ENCODE measurements at regions not wholly inside any gene's neighbourhood (a gene's known extent, or its start where the extent isn't known, plus 50 kb on each side); places are given as distances from the start of the nearest gene placed in this dataset.

DNA sequence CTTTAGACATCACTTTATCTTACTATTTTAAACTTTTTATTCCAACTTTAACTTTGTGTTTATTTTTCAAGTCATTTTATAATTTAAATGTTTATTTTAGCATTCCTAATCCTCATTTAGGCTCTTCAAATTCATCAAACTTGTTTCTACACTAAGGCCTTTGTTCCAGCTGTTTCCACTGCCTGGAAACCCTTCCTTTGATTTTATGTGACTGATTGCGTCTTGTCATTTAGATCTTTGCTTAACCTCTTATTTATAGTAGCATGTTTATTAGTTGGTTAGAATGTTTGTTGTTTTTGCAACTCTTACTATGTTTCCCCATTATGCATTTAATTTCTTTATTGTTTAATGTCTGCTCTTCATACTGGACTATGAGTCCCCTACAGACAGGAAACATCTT is 132.0 kb downstream of the FAM181B start:
- TF ChIP-seq TAF1 (conservative IDR thresholded peaks at IDR 0.05), result no peak
- TF ChIP-seq, protein P1, sequence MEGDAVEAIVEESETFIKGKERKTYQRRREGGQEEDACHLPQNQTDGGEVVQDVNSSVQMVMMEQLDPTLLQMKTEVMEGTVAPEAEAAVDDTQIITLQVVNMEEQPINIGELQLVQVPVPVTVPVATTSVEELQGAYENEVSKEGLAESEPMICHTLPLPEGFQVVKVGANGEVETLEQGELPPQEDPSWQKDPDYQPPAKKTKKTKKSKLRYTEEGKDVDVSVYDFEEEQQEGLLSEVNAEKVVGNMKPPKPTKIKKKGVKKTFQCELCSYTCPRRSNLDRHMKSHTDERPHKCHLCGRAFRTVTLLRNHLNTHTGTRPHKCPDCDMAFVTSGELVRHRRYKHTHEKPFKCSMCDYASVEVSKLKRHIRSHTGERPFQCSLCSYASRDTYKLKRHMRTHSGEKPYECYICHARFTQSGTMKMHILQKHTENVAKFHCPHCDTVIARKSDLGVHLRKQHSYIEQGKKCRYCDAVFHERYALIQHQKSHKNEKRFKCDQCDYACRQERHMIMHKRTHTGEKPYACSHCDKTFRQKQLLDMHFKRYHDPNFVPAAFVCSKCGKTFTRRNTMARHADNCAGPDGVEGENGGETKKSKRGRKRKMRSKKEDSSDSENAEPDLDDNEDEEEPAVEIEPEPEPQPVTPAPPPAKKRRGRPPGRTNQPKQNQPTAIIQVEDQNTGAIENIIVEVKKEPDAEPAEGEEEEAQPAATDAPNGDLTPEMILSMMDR (IDR thresholded peaks at IDR 0.05; ENCODE audit: low read depth, low read length, missing input control), result no peak
- TF ChIP-seq, protein P2, sequence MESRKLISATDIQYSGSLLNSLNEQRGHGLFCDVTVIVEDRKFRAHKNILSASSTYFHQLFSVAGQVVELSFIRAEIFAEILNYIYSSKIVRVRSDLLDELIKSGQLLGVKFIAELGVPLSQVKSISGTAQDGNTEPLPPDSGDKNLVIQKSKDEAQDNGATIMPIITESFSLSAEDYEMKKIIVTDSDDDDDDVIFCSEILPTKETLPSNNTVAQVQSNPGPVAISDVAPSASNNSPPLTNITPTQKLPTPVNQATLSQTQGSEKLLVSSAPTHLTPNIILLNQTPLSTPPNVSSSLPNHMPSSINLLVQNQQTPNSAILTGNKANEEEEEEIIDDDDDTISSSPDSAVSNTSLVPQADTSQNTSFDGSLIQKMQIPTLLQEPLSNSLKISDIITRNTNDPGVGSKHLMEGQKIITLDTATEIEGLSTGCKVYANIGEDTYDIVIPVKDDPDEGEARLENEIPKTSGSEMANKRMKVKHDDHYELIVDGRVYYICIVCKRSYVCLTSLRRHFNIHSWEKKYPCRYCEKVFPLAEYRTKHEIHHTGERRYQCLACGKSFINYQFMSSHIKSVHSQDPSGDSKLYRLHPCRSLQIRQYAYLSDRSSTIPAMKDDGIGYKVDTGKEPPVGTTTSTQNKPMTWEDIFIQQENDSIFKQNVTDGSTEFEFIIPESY (IDR thresholded peaks at IDR 0.05), result no peak
- TF ChIP-seq, protein P3, sequence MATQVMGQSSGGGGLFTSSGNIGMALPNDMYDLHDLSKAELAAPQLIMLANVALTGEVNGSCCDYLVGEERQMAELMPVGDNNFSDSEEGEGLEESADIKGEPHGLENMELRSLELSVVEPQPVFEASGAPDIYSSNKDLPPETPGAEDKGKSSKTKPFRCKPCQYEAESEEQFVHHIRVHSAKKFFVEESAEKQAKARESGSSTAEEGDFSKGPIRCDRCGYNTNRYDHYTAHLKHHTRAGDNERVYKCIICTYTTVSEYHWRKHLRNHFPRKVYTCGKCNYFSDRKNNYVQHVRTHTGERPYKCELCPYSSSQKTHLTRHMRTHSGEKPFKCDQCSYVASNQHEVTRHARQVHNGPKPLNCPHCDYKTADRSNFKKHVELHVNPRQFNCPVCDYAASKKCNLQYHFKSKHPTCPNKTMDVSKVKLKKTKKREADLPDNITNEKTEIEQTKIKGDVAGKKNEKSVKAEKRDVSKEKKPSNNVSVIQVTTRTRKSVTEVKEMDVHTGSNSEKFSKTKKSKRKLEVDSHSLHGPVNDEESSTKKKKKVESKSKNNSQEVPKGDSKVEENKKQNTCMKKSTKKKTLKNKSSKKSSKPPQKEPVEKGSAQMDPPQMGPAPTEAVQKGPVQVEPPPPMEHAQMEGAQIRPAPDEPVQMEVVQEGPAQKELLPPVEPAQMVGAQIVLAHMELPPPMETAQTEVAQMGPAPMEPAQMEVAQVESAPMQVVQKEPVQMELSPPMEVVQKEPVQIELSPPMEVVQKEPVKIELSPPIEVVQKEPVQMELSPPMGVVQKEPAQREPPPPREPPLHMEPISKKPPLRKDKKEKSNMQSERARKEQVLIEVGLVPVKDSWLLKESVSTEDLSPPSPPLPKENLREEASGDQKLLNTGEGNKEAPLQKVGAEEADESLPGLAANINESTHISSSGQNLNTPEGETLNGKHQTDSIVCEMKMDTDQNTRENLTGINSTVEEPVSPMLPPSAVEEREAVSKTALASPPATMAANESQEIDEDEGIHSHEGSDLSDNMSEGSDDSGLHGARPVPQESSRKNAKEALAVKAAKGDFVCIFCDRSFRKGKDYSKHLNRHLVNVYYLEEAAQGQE (IDR thresholded peaks at IDR 0.05), result no peak
- no peak for TF ChIP-seq HNF4G (IDR thresholded peaks at IDR 0.05)
- TF ChIP-seq GABPA (IDR thresholded peaks at IDR 0.05 in 1 of 2, conservative IDR thresholded peaks at IDR 0.05 in 1 of 2), result no peak
- no peak for TF ChIP-seq RXRA (IDR thresholded peaks at IDR 0.05)
- no peak for TF ChIP-seq RAD21 (IDR thresholded peaks at IDR 0.05)
- TF ChIP-seq, protein P4, sequence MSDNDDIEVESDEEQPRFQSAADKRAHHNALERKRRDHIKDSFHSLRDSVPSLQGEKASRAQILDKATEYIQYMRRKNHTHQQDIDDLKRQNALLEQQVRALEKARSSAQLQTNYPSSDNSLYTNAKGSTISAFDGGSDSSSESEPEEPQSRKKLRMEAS (IDR thresholded peaks at IDR 0.05), result no peak

All from liver (tissue), 3 donors.